ENCODE measurements at regions not wholly inside any gene's neighbourhood (a gene's known extent, or its start where the extent isn't known, plus 50 kb on each side); places are given as distances from the start of the nearest gene placed in this dataset.
"Not testable (repeated sequence)": the region's sequence is repeated elsewhere in the genome, so short reads cannot be mapped to it uniquely, and the experiment has no call there.

DNA sequence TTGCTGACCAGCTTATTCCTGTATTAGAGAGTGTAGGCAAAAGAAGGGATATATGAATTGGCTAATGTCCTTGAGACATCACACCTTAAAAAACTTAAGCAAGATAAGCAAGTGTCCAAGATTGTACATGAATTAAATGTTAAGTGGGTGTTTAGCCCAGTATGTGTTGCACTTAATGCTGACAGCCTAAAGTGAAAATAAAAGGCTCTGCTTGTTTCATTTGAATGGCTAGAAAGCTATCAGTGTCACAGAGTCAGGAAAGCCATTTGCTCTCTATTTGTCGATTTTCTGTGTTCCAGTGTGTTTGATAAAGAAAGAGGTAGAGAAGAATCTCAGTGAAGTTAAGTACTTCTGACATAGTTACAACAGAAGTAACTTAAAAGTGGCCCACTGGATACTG, 744.9 kb downstream of the ANKRD7 start:
- no peak for ATAC-seq

DNA sequence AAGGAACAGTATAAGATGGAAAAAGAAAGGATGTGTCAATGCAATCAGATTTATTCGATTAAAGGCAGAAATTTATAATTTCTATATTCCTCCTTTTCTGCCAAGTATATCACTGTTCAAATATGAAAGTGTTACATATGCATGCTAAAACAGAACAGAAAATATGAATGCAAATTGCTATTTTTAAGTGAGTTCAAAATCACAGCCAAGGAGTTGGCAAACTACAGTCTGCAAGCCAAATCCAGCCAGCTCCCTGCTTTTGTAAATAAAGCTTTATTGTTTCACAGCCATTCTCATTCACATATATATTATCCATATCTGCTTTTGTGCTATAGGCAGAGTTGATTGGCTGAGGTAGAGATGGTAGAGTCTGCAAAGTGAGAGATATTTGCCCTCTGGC, 747.2 kb downstream of the ANKRD7 start:
- ATAC-seq (no peak), DNase-seq (no peak)
- Mint-ChIP-seq H3K4me1 (no peaks in the 10 kb centered on the region), H3K27me3 (no peaks in the 10 kb centered on the region), H3K36me3 (ENCODE audit: low read depth) (no peaks in the 10 kb centered on the region), H3K4me3 (no peak overlapping the region), H3K27ac (no peak overlapping the region)
- no peaks in the 10 kb centered on the region for H3K9me3 ChIP-seq (ENCODE audit: control insufficient read depth, low read length, poor library complexity, severe bottlenecking)

More for the DNA sequence above, 744.9 kb downstream of the ANKRD7 start:
- no peaks in the 10 kb centered on the region for H3K9me3 ChIP-seq (ENCODE audit: control insufficient read depth, low read length, poor library complexity, severe bottlenecking)
- no peaks in the 10 kb centered on the region for H3K4me1 Mint-ChIP-seq
- no peak for DNase-seq
- H3K27me3 Mint-ChIP-seq = no peaks in the 10 kb centered on the region
- no peaks in the 10 kb centered on the region for H3K36me3 Mint-ChIP-seq (ENCODE audit: low read depth)
- no peak overlapping the region for H3K27ac Mint-ChIP-seq
- no peak overlapping the region for H3K4me3 Mint-ChIP-seq

DNA sequence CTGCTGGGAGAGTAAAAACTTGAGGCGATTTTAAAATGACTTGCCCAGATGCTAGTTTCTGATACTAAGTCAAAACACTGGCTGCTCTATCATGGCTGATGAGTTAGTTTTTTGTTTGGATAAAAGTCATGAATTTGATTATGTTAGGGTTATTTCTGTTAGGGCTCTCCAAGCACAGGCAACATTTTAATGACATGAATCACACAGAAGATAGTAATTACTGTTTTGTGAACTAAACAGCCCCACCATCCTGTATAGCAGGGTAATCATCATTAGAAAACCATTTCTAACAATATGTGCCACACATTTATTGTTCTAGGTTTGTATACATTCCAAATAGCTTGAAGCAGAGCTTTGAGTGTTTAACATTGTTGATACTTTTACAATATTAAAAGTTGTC, 750.3 kb downstream of the ANKRD7 start:
- no peaks in the 10 kb centered on the region for H3K36me3 Mint-ChIP-seq (ENCODE audit: low read depth)
- DNase-seq (no peak), ATAC-seq (no peak)
- H3K27me3 Mint-ChIP-seq = no peaks in the 10 kb centered on the region
- H3K27ac Mint-ChIP-seq = no peak overlapping the region
- no peaks in the 10 kb centered on the region for H3K4me1 Mint-ChIP-seq
- H3K4me3 Mint-ChIP-seq = no peak overlapping the region
- no peaks in the 10 kb centered on the region for H3K9me3 ChIP-seq (ENCODE audit: control insufficient read depth, low read length, poor library complexity, severe bottlenecking)

DNA sequence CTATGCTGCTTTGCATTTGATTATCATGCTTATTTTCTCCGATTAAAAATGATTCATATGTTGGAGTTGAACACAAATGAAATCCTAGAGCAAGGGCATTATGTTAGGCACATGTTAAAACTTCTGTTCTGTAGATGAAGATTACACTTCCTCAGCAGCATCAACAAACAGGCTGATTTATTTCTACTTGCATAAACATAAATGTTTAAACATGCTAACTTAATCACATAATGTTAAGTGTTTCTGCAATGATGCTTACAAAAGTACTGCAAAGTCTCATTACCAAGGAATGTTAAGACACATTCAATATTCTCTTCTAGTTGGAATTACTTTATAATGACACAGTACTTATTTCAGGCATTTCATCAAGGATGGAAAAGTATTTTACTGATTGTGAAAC, 770.8 kb downstream of the ANKRD7 start:
- no peaks in the 10 kb centered on the region for H3K9me3 ChIP-seq (ENCODE audit: control insufficient read depth, low read length, poor library complexity, severe bottlenecking)
- no peak for ATAC-seq
- Mint-ChIP-seq H3K27ac (no peak overlapping the region), H3K4me1 (no peaks in the 10 kb centered on the region), H3K4me3 (no peak overlapping the region), H3K27me3 (no peaks in the 10 kb centered on the region), H3K36me3 (ENCODE audit: low read depth) (no peaks in the 10 kb centered on the region)
- DNase-seq = no peak

DNA sequence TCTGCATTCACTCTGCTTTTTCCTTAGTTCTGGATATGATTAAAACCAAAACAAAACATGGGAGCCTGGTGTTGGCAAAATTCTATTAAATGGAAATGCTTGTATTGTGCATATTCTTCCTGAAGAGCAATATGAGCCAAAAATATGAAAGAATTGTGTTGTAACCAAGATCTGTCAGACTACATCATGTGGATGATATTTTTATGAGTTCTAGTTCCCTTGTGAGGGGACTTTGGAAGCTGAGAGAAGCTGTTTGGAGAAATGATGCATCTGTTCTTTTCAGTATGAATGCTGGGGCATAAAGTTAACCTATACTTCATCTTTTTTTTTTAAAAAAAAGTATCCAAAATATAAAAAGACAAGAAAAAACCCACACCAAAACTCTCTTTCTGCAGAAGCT, 782.7 kb downstream of the ANKRD7 start:
- H3K36me3 Mint-ChIP-seq (ENCODE audit: low read depth) = no peaks in the 10 kb centered on the region
- H3K27me3 Mint-ChIP-seq = no peaks in the 10 kb centered on the region
- no peak overlapping the region for H3K27ac Mint-ChIP-seq
- ATAC-seq (no peak), DNase-seq (no peak)
- peaks cover 3% of the 10 kb centered on the region for H3K9me3 ChIP-seq (ENCODE audit: control insufficient read depth, low read length, poor library complexity, severe bottlenecking)
- H3K4me3 Mint-ChIP-seq = no peak overlapping the region
- H3K4me1 Mint-ChIP-seq = no peaks in the 10 kb centered on the region

- no peak for DNase-seq
- H3K27ac Mint-ChIP-seq = no peak overlapping the region
- H3K4me3 Mint-ChIP-seq = no peak overlapping the region
- no peaks in the 10 kb centered on the region for H3K36me3 Mint-ChIP-seq (ENCODE audit: low read depth)
- H3K4me1 Mint-ChIP-seq = no peaks in the 10 kb centered on the region
- peaks cover 3% of the 10 kb centered on the region for H3K9me3 ChIP-seq (ENCODE audit: control insufficient read depth, low read length, poor library complexity, severe bottlenecking)
- no peak for ATAC-seq
- H3K27me3 Mint-ChIP-seq = no peaks in the 10 kb centered on the region
Measured at GRCh38 chr7:119010635-119011034, 786.1 kb downstream of the ANKRD7 start.

- H3K27ac Mint-ChIP-seq = no peak overlapping the region
- H3K4me3 Mint-ChIP-seq = no peak overlapping the region
- no peaks in the 10 kb centered on the region for H3K36me3 Mint-ChIP-seq (ENCODE audit: low read depth)
- H3K4me1 Mint-ChIP-seq = no peaks in the 10 kb centered on the region
- H3K9me3 ChIP-seq (ENCODE audit: control insufficient read depth, low read length, poor library complexity, severe bottlenecking) = no peaks in the 10 kb centered on the region
- ATAC-seq (no peak), DNase-seq (no peak)
- no peaks in the 10 kb centered on the region for H3K27me3 Mint-ChIP-seq
Measured at GRCh38 chr7:119026391-119026790, 801.9 kb downstream of the ANKRD7 start.

DNA sequence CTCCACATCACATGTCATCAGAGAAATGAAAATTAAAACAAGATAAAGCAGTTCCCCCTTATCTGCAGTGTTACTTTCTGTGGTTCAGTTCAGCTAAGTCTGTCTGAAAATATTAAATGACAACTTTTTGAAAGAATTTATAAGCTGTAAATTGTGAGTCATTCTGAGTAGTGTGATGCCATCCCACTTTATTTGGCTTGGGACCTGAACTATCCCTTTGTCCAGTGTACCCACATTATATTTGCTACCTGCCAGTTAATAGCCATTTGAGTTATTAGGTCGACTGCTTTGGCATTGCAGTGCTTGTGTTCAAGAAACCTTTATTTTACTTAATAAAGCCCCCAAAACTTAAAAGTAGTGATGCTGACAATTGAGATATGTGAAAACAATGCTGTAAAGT, 804.2 kb downstream of the ANKRD7 start:
- H3K36me3 Mint-ChIP-seq (ENCODE audit: low read depth) = no peaks in the 10 kb centered on the region
- ATAC-seq (no peak), DNase-seq (no peak)
- H3K27me3 Mint-ChIP-seq = no peaks in the 10 kb centered on the region
- H3K9me3 ChIP-seq (ENCODE audit: control insufficient read depth, low read length, poor library complexity, severe bottlenecking) = no peaks in the 10 kb centered on the region
- no peak overlapping the region for H3K27ac Mint-ChIP-seq
- no peak overlapping the region for H3K4me3 Mint-ChIP-seq
- H3K4me1 Mint-ChIP-seq = no peaks in the 10 kb centered on the region

GRCh38 chr7:119032136-119032535, 807.6 kb downstream of the ANKRD7 start:
- not testable (repeated sequence) for H3K9me3 ChIP-seq (ENCODE audit: control insufficient read depth, low read length, poor library complexity, severe bottlenecking); H3K27me3 Mint-ChIP-seq; H3K4me3 Mint-ChIP-seq; H3K4me1 Mint-ChIP-seq; DNase-seq; H3K27ac Mint-ChIP-seq; H3K36me3 Mint-ChIP-seq (ENCODE audit: low read depth); ATAC-seq

- no peak for ATAC-seq
- Mint-ChIP-seq H3K4me3 (no peak overlapping the region), H3K36me3 (ENCODE audit: low read depth) (no peaks in the 10 kb centered on the region), H3K4me1 (no peaks in the 10 kb centered on the region), H3K27ac (no peak overlapping the region), H3K27me3 (no peaks in the 10 kb centered on the region)
- no peaks in the 10 kb centered on the region for H3K9me3 ChIP-seq (ENCODE audit: control insufficient read depth, low read length, poor library complexity, severe bottlenecking)
- no peak for DNase-seq
Measured at GRCh38 chr7:119033641-119034040, 809.1 kb downstream of the ANKRD7 start.

DNA sequence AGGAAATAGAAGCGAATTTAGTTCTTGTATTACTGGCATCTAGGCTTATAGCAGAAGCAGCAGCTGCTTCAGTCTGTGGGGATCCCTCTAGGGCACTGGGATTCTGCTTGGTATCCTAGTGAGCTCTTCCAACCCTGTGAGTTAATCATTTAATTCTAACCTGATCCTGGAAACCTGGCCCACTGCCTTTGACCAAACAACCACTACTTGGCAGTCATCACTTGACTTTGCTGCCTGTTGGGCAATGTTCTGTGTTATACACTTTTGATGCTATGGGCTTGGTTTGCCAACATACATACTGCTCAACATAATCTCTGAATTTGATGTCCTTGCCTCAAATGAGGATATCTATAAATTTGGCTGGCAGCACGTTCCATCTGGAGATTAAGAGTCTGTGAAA, 813.4 kb downstream of the ANKRD7 start:
- ATAC-seq (no peak), DNase-seq (no peak)
- no peaks in the 10 kb centered on the region for H3K9me3 ChIP-seq (ENCODE audit: control insufficient read depth, low read length, poor library complexity, severe bottlenecking)
- Mint-ChIP-seq H3K27ac (no peak overlapping the region), H3K27me3 (no peaks in the 10 kb centered on the region), H3K4me1 (no peaks in the 10 kb centered on the region), H3K4me3 (no peak overlapping the region), H3K36me3 (ENCODE audit: low read depth) (no peaks in the 10 kb centered on the region)

- Mint-ChIP-seq H3K4me3 (no peak overlapping the region), H3K27me3 (no peaks in the 10 kb centered on the region), H3K4me1 (no peaks in the 10 kb centered on the region), H3K27ac (no peak overlapping the region), H3K36me3 (ENCODE audit: low read depth) (no peaks in the 10 kb centered on the region)
- no peaks in the 10 kb centered on the region for H3K9me3 ChIP-seq (ENCODE audit: control insufficient read depth, low read length, poor library complexity, severe bottlenecking)
- ATAC-seq = no peak
- DNase-seq = no peak
Measured at GRCh38 chr7:119046068-119046467, 821.6 kb downstream of the ANKRD7 start.

DNA sequence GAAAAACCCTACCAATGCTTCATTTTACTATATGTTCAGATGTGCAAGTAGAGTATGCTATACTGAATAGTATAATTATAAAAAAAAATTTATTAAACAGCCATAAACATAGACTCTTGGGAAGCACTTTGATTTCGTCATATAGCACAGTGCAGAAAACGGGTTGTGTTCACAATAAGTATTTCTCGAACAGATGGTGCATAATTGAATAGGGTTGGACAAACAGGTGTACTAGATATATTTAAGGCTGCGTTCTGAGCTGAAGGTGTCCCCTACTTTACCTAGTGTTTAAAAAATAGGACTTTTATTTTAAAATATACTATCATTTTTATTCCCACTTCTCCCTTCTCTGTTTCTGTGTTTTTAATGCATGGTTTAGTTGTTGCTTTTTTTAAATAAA, 841.5 kb downstream of the ANKRD7 start:
- Mint-ChIP-seq H3K4me1 (no peaks in the 10 kb centered on the region), H3K4me3 (no peak overlapping the region), H3K36me3 (ENCODE audit: low read depth) (no peaks in the 10 kb centered on the region), H3K27ac (no peak overlapping the region), H3K27me3 (no peaks in the 10 kb centered on the region)
- DNase-seq (no peak), ATAC-seq (no peak)
- no peaks in the 10 kb centered on the region for H3K9me3 ChIP-seq (ENCODE audit: control insufficient read depth, low read length, poor library complexity, severe bottlenecking)

- no peaks in the 10 kb centered on the region for H3K9me3 ChIP-seq (ENCODE audit: control insufficient read depth, low read length, poor library complexity, severe bottlenecking)
- no peak for ATAC-seq
- H3K36me3 Mint-ChIP-seq (ENCODE audit: low read depth) = no peaks in the 10 kb centered on the region
- DNase-seq = no peak
- H3K27me3 Mint-ChIP-seq = no peaks in the 10 kb centered on the region
- no peaks in the 10 kb centered on the region for H3K4me1 Mint-ChIP-seq
- H3K27ac Mint-ChIP-seq = no peak overlapping the region
- H3K4me3 Mint-ChIP-seq = no peak overlapping the region
Measured at GRCh38 chr7:119086026-119086425, 861.5 kb downstream of the ANKRD7 start.

DNA sequence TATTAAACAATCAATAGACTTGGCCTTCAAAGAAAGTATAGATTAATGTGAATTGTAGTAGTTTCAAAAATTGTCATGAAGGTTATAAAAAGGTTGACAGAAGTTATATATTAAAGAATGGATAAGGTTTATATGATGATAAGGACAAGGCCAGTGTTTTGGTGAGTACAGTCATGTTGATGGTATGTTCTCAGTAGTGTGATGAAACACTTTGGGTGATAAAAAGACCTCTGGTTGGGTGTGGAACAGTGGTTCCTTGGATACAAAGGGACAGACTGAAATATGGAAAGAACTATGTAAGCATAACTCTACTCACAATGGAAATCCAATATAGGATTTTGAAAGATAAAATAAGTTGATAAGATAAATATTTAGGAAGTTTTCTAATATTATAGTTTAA, 866.3 kb downstream of the ANKRD7 start:
- H3K4me3 Mint-ChIP-seq = no peak overlapping the region
- no peaks in the 10 kb centered on the region for H3K4me1 Mint-ChIP-seq
- ATAC-seq (no peak), DNase-seq (no peak)
- H3K36me3 Mint-ChIP-seq (ENCODE audit: low read depth) = no peaks in the 10 kb centered on the region
- peaks cover 2% of the 10 kb centered on the region for H3K9me3 ChIP-seq (ENCODE audit: control insufficient read depth, low read length, poor library complexity, severe bottlenecking)
- H3K27ac Mint-ChIP-seq = no peak overlapping the region
- no peaks in the 10 kb centered on the region for H3K27me3 Mint-ChIP-seq

Measured in T-helper 17 cell (primary cell).